Fibroblast of gingiva (primary cell): ENCODE measurements at regions not wholly inside any gene's neighbourhood (a gene's known extent, or its start where the extent isn't known, plus 50 kb on each side); places are given as distances from the start of the nearest gene placed in this dataset.
"Not testable (repeated sequence)": the region's sequence is repeated elsewhere in the genome, so short reads cannot be mapped to it uniquely, and the experiment has no call there.

Source experiments
- DNase-seq: peaks from one replicate; pipeline ENCODE4 v3.0.0-alpha.2; 2011; ENCODE audit warnings: low read depth

DNA sequence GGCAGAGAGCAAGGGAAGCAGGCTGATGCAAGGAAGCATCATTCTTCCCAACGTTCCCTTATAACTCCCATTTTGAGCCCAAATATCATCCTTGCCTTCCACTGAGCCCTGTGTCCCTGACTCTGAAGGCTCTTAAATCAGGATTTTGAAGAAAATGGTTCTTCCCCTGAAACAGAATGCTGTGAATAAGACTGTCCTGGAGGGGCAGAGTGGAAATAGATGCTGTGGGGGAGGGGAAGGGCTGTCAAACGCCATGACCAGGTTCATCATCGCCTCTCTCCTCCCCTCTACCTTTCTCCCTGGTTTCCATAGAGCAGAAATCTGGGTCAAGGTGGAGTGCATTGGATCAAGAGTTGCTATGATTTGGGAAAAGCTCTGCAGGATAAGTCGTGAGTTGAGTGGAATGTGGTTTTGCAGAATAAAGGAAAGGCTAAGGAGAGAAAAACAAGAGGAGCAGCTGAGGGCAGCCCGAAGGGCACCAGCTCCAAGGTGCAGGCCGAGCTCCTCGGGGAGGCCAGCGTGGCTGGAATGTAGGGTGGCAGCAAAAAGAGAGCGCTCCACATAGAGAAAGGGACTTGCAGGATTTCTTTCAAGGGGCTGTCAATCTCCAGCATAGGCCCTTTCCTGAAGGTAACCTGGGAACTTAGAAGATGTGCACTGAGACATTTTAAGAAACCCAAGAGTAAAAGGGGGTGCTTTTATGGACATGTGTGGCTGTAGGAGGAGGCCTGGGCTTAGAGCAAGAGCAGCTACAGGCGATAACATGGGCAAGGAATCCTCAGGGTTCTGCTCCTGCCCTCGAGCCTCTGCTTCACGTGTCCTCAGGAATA is 120.8 kb upstream of the CDYL start:
- no peak for DNase-seq

DNA sequence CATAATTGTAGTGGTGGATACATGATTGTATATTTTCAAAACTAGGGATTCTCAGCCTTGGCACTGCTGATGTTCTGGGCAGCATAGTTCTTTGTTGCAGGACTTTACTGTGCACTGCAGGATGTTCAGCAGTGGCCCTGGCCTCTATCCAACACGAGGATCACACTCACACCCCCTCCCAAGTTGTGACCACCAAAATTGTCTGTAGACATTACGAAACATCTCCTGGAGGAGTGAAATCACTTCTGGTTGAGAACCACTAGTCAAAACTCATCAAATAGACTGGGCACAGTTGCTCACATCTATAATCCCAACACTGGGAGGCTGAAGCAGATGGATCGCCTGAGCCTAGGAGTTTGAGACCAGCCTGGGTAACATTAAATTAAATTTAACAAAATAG is 123.1 kb upstream of the CDYL start:
- no peak for DNase-seq

DNA sequence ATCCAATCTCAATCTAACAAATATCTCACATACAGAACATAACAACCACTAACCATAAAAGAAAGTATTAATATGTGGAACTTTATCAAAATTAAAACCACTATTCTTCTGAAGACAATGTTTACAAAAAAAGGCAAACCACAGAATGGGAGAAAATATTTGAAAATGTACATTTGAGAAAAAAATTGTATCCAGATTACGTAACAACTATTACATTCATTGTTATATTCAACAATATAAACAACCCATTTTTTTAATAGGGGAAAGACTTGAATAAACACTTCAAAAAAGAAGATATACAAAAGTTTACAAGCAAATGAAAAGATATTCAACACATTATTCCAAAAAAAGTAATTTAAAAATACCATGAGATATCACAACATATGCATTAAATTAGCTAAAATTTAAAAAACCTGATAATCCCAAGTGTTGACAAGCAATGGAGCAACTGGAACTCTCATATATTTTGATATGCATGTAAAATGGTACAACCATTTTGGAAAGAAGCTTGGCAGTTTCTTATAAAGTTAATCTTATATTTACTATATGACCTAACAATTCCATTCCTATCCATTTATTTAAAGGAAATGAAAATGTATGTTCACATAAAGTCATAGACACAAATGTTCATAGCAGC is 124.3 kb upstream of the CDYL start:
- no peak for DNase-seq

DNA sequence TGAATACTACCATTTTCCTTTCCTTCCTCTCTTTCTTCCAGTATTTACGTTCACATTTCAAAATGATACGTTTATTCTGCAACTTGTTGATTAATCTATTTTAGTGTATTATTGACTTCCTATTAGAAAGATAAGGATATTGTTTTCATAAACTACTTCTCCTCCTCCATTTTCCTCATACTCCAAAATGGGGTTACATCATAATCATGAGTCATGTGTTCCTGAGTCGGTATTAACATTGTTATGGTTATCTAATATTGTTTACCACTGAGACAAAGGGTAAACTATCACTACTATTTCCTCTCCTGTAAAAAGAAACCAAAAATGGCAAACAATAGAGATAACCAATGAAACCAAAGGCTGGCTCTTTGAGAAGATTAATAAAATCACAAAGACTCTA is 126.5 kb upstream of the CDYL start:
- no peak for DNase-seq

DNA sequence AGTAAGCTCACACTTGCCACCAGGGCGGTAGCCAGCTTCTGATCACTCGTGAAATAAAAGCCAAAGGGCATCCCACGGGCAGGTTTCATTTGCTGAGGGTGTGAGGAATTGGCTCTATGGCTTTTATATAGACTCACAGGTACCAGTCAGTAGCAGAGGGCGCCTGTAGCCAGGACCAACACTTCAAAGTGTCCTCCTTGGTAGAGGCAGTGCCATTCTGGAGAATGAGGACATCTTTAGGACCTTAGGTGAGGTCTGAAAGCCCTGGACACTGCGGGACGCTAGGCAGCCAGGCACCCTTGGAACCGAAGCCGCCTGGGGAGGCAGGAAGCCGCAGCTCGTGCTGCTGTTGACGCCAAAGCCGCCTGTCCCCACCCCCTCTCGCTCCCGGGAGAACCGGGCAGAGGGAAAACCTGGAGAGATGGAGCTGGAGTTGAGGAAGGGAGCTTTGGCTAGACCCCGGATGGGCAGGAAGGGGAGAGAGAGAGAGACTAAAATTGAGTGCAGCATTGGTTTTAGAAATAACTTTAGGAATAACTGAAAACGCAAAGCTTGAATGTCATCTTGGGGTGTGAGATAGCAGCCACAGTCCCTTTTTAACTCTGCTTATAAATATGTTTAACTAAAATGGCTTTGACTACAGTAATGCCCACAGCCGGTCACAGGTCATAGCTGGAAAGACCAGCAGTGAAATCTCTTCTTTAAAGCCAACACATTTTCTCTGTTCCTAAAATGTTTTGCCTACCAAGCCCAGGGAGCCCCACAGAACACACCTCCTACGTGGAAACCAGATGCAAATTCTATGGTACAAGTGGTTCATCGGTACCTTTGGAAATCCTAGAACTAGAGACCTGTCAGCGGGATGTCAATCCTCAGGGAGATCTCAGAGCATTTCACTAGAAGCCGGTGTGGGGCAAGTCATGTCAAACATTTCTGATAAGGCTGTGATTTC is 128.5 kb upstream of the CDYL start:
- DNase-seq = peak; percentile 72

DNA sequence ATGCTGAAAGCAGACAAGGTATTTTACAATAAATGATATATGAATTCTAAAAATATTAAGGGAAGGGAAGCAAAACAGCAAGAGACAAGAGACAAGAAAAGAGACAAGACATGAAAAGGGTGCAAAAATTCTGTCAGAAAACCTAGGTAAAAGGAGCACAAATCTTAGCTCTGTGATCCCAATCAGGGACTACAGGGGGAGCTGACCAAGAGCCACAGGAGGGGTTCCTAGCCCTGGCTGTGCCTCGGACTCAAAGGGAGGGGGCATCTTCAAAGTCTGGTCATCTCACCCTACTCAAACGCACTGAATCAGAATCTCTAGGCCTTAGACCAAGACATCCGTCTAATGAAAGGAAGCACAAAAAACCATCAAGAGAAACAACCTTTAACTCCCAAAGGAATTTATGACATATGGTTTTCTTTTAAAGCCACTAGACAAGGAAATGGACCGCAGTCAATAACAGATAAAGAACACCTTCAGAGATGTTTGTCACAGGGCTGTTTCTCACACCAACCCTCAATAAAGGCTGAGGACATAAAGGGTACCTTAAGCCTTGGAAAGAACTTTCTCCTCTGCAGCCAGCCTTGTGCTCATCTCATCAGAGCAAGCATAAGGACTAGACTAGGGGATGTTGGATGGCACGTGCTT is 130.4 kb upstream of the CDYL start:
- DNase-seq = no peak

DNA sequence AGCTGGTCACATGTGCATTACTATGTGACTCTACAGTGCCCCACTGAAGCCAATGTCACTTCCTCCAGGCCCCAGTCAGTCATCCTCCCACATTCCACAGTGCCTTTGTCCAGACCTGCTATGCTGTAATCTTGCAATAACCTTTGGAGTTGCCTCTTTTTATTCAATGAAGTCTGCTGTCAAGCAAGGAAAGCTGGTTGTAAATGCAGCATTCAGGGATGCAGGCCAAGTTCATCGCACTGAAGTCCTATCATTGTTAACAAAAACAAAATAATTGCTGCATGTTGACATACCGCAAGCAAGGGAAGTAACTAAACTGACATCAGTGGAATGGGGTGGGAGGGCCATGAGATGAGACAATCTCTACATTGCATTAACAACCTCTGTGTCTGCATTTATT is 131.2 kb upstream of the CDYL start:
- DNase-seq = no peak

DNA sequence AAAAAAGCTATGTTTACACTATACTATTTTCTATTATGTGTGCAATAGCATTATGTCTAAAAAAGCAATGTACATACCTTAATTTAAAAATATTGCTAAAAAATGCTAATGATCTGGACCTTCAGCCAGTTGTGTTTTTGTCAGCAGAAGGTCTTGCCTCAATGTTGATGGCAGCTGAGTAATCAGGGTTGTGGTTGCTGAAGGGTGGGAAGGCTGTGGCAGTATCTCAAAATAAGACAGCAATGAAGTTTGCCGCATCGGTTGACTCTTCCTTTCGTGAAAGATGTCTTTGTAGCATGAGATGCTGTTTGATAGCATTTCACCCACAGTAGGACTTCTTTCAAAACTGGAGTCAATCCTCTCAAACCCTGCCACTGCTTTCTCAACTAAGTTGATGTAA is 134.7 kb upstream of the CDYL start:
- no peak for DNase-seq

DNA sequence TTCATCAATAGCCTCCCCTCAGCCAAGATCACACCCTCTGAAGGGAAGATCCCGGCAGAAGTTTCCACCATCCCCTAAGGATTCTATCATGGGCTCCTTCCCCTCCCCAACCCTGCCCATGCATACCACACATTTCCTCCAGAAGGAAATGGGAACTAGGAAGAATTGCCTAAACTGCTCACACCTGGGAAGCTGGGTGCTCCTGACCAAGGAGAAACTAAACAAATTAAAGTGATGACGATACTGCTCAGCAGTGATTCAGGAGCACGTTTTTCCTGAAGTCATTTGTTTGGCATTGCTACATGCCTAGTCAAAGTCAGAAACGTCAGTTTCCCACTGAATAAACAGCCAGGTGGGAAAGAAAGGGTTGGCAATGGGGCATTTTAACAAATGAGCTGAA is 136.1 kb upstream of the CDYL start:
- DNase-seq = no peak

DNA sequence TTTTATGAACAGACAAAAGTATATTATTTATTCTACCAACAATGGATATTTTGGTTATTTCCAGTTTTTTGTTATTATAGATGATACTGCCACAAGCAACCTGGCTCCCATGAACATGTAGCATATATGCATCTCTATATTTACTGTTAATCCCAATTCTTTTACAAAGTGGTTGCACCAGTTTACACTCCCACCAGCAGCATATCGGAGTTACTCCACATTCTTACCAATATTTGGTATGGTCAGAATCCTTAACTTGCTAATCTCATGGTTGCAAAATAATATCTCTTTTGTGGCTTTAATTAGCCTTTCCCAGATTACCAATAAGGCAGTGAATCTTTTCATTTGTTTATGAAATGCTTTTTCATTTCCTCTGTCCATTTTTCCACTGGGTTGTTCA is 137.6 kb upstream of the CDYL start:
- DNase-seq = no peak

DNA sequence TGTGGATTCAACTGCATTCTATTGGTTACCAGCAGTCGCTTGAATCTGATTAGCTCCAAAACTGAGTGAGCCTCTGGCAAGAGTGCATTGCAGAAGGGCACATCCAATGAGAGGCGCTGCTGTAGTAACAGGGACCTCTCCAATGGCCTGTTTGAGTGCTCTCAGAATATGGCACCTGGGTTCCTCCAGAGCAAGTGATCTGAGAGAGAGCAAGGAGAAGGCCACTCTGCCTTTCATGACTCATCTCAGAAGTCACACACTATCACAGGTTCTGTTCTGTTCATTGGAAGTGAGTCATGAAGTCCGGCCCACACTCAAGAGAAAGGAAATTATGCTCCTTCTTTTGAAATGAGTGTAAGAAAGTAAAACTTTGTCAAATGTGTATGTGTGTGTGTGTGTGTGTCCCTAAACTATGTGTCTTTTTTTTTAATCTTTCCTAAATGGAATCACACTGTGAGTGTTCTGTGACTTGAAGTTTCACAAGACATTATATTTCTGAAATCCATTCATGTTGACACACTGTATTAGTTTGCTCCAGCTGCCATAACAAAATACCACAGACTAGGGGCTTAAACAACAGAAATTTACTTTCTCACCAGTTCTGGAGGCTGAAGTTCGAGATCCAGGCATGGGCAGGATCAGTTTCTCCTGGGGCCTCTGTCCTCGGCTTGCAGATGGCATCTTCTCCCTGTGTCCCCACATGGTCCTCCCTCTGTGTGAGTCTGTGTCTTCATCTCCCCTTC is 138.3 kb upstream of the CDYL start:
- no peak for DNase-seq

DNA sequence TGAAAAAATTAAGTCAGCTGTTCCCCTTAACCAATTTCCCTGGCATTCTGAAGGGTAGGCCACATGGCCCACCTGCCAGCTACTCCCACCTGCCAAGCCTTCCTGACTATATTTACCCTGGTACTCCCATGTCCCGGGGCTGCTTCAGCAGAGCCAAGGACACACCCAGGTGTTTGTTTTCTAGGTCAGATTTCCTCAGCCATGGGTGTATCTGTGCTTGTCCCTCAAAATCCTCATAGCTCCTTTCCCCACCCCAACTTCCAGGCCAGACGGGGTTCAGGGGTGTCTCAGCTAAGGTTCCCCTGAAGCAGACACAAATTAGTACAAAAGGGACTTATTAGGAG is 139.4 kb upstream of the CDYL start:
- DNase-seq = no peak

DNA sequence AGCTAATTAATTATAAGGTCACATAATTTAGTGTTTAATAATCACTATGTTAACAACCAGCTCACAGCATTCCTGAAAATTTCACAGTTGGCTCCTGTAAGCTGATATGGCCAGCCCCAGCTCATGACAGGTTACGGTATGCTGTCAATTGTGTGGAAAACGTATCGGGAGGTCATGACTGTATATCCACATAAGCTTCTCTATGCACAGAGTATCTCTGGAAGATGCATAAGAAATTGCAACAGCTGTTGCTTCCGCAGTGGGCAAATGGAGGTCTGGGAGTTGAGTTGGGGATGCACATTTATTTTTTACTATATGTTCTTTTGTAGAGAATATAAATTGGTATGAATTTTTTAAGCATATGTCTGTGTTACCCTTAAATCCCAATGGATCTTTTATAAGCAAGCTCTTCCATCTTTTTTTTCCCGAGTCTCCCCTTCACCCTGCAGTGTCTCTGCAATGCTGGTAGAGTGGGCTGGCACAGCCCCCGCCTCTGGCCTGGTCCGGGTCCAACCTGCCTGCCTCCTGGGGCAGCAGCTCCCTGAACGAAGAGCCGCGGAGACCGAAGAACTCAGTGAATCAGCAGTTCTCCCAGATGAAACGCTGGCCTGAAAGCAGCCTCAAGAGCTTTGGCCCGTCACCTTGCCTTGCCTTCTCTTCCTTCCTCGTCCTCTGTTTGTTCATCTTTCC is 139.9 kb upstream of the CDYL start:
- no peak for DNase-seq

DNA sequence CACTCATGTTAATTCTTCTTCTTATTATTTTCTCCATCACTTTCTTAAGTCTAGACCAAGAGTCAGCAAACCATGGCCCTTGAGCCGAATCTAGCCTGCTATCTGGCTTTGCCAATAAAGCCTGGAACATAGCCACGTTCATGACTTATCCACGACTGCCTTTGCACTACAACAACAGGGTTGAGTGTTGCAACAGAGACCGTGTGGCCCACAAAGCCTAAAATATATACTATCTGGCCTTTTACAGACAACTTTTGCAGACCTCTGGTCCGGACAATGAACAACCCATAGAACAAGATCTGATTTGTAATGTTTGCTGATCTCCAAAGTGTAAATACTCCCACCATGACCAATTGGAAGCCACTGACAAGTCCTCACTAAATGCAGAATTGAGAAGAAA is 140.5 kb upstream of the CDYL start:
- no peak for DNase-seq

DNA sequence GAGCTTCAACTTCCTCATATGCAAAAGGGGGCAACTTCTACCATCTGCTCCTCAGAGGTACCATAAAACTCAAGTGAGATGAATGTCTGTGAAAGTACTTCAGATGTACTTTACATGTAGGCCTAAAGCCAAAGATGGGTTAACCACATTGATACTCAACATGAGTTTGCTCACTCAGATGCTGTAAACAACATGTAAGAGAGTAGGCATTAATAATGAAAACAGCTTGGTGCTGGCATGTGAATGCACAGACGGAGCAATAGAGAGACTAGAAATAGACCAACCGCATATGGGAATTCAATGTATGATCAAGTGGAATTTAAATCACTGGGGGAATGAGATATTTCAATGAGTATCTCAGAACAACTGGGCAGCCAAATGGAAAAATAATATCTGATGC is 143.8 kb upstream of the CDYL start:
- no peak for DNase-seq

DNA sequence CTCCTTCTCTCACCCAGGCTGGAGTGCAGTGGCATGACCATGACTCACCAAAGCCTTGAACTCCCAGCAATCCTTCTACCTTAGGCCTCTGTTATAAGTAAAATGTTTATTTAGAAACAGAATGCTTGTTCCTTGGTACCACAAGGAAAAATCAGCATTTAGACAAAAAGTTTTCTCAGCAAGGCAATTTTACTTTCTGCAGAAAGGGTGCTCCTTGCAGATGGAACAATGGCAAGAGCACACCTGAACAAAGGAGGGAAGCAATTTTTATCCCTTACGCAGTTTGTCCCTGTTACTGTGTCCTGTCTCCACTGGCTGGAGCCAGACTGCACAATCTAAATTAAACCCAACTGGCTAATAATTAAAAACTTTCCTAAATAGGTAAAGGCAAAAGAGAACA is 146.4 kb upstream of the CDYL start:
- not testable (repeated sequence) for DNase-seq

DNA sequence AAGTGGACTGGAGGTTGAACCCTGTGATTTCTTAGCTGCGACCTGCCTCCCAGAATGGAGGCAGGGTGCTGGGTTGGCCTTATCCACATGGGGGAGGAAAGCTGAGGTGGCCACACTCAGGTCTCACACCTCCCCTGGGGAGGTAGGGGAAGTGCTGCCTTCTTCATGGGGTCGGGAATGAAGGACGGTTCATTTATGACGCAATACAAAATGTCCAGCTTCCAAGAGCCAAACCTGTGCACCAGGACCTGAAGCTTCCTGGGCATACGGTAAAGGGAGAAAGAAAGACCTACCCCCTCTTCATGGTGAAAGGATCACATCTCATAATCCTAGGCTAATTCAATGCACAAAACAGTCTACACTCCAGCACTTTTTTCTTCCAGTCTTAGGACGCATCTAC is 150.6 kb upstream of the CDYL start:
- no peak for DNase-seq

DNA sequence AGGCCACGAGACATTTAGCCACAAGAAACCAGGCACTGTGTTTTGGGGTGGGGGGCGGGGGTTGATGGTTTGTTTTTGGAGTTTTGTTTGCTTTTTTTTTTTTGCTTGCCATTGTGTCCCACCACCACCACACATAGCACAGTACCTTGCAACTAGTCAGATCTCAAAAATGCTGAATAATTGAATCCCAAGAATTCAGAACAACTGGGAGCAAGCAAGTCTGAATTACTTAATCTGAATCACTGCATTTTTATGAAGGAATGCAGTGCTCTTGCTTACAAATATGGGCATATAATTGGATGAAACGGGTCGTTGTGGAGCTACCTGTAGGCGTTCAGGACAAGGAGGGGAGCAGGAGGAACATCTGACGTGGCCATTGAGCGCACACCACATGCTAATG is 151.5 kb upstream of the CDYL start:
- no peak for DNase-seq

DNA sequence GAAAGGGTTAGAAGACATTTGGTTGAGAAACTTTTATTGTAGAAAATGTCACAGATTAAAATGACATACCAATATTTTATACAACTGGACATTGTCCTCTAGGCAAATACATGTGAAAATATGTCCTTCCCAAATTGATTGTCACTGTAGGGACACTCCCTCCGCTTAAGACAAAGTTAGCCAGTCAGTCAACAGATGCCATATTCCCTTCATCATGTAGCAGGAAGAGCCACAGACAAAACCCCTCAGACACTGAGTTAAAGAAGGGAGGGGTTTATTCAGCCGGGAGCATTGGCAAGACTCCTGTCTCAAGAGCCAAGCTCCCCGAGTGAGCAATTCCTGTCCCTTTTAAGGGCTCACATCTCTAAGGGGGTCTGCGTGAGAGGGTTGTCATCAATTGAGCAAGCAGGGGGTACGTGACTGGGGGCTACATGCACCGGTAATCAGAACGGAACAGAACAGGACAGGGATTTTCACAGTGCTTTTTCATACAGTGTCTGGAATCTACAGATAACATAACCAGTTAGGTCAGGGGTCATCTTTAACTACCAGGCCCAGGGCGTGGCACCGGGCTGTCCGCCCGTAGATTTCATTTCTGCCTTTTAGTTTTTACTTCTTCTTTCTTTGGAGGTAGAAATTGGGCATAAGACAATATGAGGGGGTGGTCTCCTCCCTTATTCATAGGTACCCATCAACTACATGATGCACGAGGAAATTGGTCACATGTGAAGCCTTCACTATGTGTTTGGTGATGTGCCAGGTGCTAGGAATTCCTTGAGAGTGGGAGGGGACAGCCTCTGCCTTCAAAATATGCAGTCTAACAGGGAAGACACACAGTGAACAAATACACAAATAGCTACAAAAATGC is 155.7 kb upstream of the CDYL start:
- no peak for DNase-seq

DNA sequence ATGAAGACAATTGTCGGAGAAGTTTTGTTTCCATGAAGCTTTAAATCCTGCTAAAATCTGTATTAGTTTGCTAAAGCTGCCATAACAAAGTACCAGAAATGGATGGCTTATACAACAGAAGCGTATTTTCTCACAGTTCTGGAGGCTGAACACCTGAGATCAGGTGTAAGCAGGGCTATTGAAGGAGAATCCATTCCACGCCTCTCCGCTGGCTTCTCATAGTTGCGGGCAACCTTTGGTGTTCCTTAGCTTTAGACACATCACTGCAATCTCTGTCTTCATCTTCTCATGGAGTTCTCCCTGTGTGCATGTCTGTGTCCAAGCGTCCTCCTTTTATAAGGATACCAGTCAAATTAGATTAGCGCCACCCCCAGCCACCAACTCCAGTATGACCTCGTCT is 159.9 kb upstream of the CDYL start:
- DNase-seq = no peak
